ENCODE measurements at regions not wholly inside any gene's neighbourhood (a gene's known extent, or its start where the extent isn't known, plus 50 kb on each side); places are given as distances from the start of the nearest gene placed in this dataset.

- DNase-seq: no peak
Measured at GRCh38 chr18:78582898-78583738, 396.5 kb upstream of the SALL3 start.

- no peak for DNase-seq
Measured at GRCh38 chr18:78583739-78584458, 395.7 kb upstream of the SALL3 start.

GRCh38 chr18:78584459-78585022, 395.1 kb upstream of the SALL3 start:
- no peak for DNase-seq

- no peak for DNase-seq
Measured at GRCh38 chr18:78586586-78586985, 393.0 kb upstream of the SALL3 start.

GRCh38 chr18:78587096-78587495, 392.5 kb upstream of the SALL3 start:
- DNase-seq: no peak

GRCh38 chr18:78587626-78588600, 391.7 kb upstream of the SALL3 start:
- DNase-seq: no peak

GRCh38 chr18:78589916-78590437, 389.6 kb upstream of the SALL3 start:
- DNase-seq: no peak

GRCh38 chr18:78595453-78595852, 384.2 kb upstream of the SALL3 start:
- no peak for DNase-seq

GRCh38 chr18:78595924-78596573, 383.6 kb upstream of the SALL3 start:
- no peak for DNase-seq

GRCh38 chr18:78596794-78597345, 382.7 kb upstream of the SALL3 start:
- no peak for DNase-seq

GRCh38 chr18:78601349-78601748, 378.3 kb upstream of the SALL3 start:
- DNase-seq: no peak

GRCh38 chr18:78601923-78602322, 377.7 kb upstream of the SALL3 start:
- DNase-seq: no peak

- no peak for DNase-seq
Measured at GRCh38 chr18:78602430-78602829, 377.2 kb upstream of the SALL3 start.

- no peak for DNase-seq
Measured at GRCh38 chr18:78603102-78603983, 376.3 kb upstream of the SALL3 start.

- DNase-seq: no peak
Measured at GRCh38 chr18:78605255-78605654, 374.4 kb upstream of the SALL3 start.

- DNase-seq: no peak
Measured at GRCh38 chr18:78607221-78607620, 372.4 kb upstream of the SALL3 start.

- DNase-seq: no peak
Measured at GRCh38 chr18:78607784-78608183, 371.8 kb upstream of the SALL3 start.

- DNase-seq: no peak
Measured at GRCh38 chr18:78610179-78610578, 369.4 kb upstream of the SALL3 start.

- DNase-seq: no peak
Measured at GRCh38 chr18:78611201-78611800, 368.3 kb upstream of the SALL3 start.

- DNase-seq: no peak
Measured at GRCh38 chr18:78611869-78612268, 367.7 kb upstream of the SALL3 start.
